IPS-NIHi7 (cell line): ENCODE measurements at regions not wholly inside any gene's neighbourhood (a gene's known extent, or its start where the extent isn't known, plus 50 kb on each side); places are given as distances from the start of the nearest gene placed in this dataset.
"Not testable (repeated sequence)": the region's sequence is repeated elsewhere in the genome, so short reads cannot be mapped to it uniquely, and the experiment has no call there.

Experiments used
- DNase-seq: peaks from one replicate; pipeline ENCODE4 v3.0.0; 2012; ENCODE audit warnings: mixed read lengths; ENCODE audit errors: extremely low spot score

- no peak for DNase-seq
Measured at GRCh38 chr11:96779030-96779429, 389.2 kb downstream of the JRKL start.

- no peak for DNase-seq
Measured at GRCh38 chr11:96781082-96781481, 391.3 kb downstream of the JRKL start.

GRCh38 chr11:96782632-96783031, 392.8 kb downstream of the JRKL start:
- DNase-seq = no peak

GRCh38 chr11:96783311-96783710, 393.5 kb downstream of the JRKL start:
- no peak for DNase-seq

GRCh38 chr11:96785073-96785472, 395.3 kb downstream of the JRKL start:
- DNase-seq = no peak

- peak; percentile 67 for DNase-seq
Measured at GRCh38 chr11:96794152-96794551, 404.3 kb downstream of the JRKL start.

GRCh38 chr11:96798445-96798844, 408.6 kb downstream of the JRKL start:
- no peak for DNase-seq

GRCh38 chr11:96815236-96815635, 425.4 kb downstream of the JRKL start:
- no peak for DNase-seq

GRCh38 chr11:96817482-96818399, 427.9 kb downstream of the JRKL start:
- no peak for DNase-seq

GRCh38 chr11:96827164-96827563, 437.4 kb downstream of the JRKL start:
- peak; percentile 14 for DNase-seq

GRCh38 chr11:96841792-96842191, 452.0 kb downstream of the JRKL start:
- no peak for DNase-seq

- DNase-seq = no peak
Measured at GRCh38 chr11:96842731-96843130, 452.9 kb downstream of the JRKL start.

- no peak for DNase-seq
Measured at GRCh38 chr11:96854425-96854824, 464.6 kb downstream of the JRKL start.

- DNase-seq = not testable (repeated sequence)
Measured at GRCh38 chr11:96861722-96862121, 471.9 kb downstream of the JRKL start.

GRCh38 chr11:96863520-96863919, 473.7 kb downstream of the JRKL start:
- no peak for DNase-seq

GRCh38 chr11:96865020-96865419, 475.2 kb downstream of the JRKL start:
- DNase-seq = no peak

GRCh38 chr11:96869207-96869606, 479.4 kb downstream of the JRKL start:
- no peak for DNase-seq

- no peak for DNase-seq
Measured at GRCh38 chr11:96875712-96876111, 485.9 kb downstream of the JRKL start.

GRCh38 chr11:96878299-96879051, 488.7 kb downstream of the JRKL start:
- no peak for DNase-seq

GRCh38 chr11:96882622-96883021, 492.8 kb downstream of the JRKL start:
- not testable (repeated sequence) for DNase-seq

GRCh38 chr11:96885405-96885804, 495.6 kb downstream of the JRKL start:
- no peak for DNase-seq

GRCh38 chr11:96885912-96886311, 496.1 kb downstream of the JRKL start:
- no peak for DNase-seq

- no peak for DNase-seq
Measured at GRCh38 chr11:96893988-96894387, 504.2 kb downstream of the JRKL start.
